Common myeloid progenitor, CD34-positive (primary cell): ENCODE measurements at regions not wholly inside any gene's neighbourhood (a gene's known extent, or its start where the extent isn't known, plus 50 kb on each side); places are given as distances from the start of the nearest gene placed in this dataset.
"Not testable (repeated sequence)": the region's sequence is repeated elsewhere in the genome, so short reads cannot be mapped to it uniquely, and the experiment has no call there.

ENCODE experiments used
- CTCF ChIA-PET: fragments of 350-600 bp; sonication (Branson Sonifier 250); formaldehyde crosslinking; loops from one replicate; lab custom pipeline; 2021; ENCODE audit warnings: antibody characterized with exemption; lab: Charles Lee
- POLR2A ChIA-PET: fragments of 350-600 bp; sonication (Branson Sonifier 250); formaldehyde crosslinking; loops from one replicate; lab custom pipeline; 2021; ENCODE audit warnings: antibody characterized with exemption; lab: Charles Lee
- DNase-seq, 3 donors: peaks; one replicate each; pipeline versions ENCODE4 v3.0.0 to v3.0.0-alpha.2; 2013
- H3K27ac ChIP-seq, 2 experiments: 1 replicate in 1 of 2; 2 replicates in 1 of 2; pipeline ENCODE4 v1.7.0; 2013; ENCODE audit warnings: inconsistent platforms in 2 of 2, low read length in 2 of 2, mild to moderate bottlenecking in 2 of 2, low read depth in 1 of 2, moderate library complexity in 1 of 2; ENCODE audit not compliant: severe bottlenecking in 2 of 2, insufficient read depth in 1 of 2, poor library complexity in 1 of 2
- H3K27me3 ChIP-seq, 5 experiments: replicated peaks in 2 of 5; 1 replicate in 3 of 5; 2 replicates in 2 of 5; pipeline versions ENCODE4 v1.6.1 to v1.7.0; 2013; ENCODE audit warnings: low read length in 4 of 5, mild to moderate bottlenecking in 2 of 5, moderate library complexity in 2 of 5, inconsistent platforms in 1 of 5; ENCODE audit not compliant: insufficient read depth in 5 of 5, control insufficient read depth in 4 of 5
- H3K36me3 ChIP-seq, 4 experiments: 1 replicate in 2 of 4; 2 replicates in 2 of 4; pipeline versions ENCODE4 v1.6.1 to v1.7.0; 2013; ENCODE audit warnings: low read length in 3 of 4, control low read depth in 1 of 4, mild to moderate bottlenecking in 1 of 4; ENCODE audit not compliant: control insufficient read depth in 4 of 4, insufficient read depth in 4 of 4
- H3K4me1 ChIP-seq, 4 experiments: 1 replicate in 3 of 4; 2 replicates in 1 of 4; pipeline versions ENCODE4 v1.6.1 to v1.7.1; 2013; ENCODE audit warnings: low read length in 3 of 4, mild to moderate bottlenecking in 3 of 4, control low read depth in 1 of 4, inconsistent platforms in 1 of 4, moderate library complexity in 1 of 4; ENCODE audit not compliant: control insufficient read depth in 4 of 4, insufficient read depth in 4 of 4; ENCODE audit errors: control extremely low read depth in 1 of 4
- H3K4me3 ChIP-seq, 7 experiments: 1 replicate in 4 of 7; 2 replicates in 3 of 7; pipeline versions ENCODE4 v1.5.1 to v1.7.0; 2013; ENCODE audit warnings: mild to moderate bottlenecking in 7 of 7, low read length in 6 of 7, moderate library complexity in 6 of 7, inconsistent platforms in 2 of 7, low read depth in 2 of 7, control low read depth in 1 of 7; ENCODE audit not compliant: insufficient read depth in 4 of 7, control insufficient read depth in 1 of 7; ENCODE audit errors: extremely low read depth in 1 of 7
- H3K9me3 ChIP-seq, 5 experiments: 1 replicate in 4 of 5; 2 replicates in 1 of 5; pipeline versions ENCODE4 v1.6.1 to v1.7.1; 2013; ENCODE audit warnings: low read length in 4 of 5, mild to moderate bottlenecking in 2 of 5, inconsistent platforms in 1 of 5, low read depth in 1 of 5, moderate library complexity in 1 of 5; ENCODE audit not compliant: control insufficient read depth in 4 of 5, insufficient read depth in 2 of 5; ENCODE audit errors: control extremely low read depth in 1 of 5
- WGBS: methylation state at CpG from one replicate; pipeline ENCODE4 v1.1.5; 2013; ENCODE audit not compliant: insufficient coverage; 5-methylcytosine and 5-hydroxymethylcytosine counted together

DNA sequence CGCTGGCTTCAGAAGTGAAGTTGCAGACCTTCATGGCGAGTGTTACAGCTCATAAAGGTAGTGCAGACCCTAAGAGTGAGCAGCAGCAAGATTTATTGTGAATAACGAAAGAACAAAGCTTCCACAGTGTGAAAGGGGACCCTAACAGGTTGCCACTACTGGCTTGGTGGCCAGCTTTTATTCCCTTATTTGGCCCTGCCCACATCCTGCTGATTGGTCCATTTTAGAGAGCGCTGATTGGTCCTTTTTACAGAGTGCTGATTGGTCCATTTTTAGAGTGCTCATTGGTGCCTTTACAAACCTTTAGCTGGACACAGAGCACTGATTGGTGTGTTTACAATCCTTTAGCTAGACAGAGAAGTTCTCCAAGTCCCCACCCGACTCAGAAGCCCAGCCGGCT lies 298.0 kb upstream of the DLGAP1 start:
- H3K4me1 ChIP-seq, H3K9me3 ChIP-seq, H3K27me3 ChIP-seq, H3K4me3 ChIP-seq, CTCF ChIA-PET, DNase-seq, POLR2A ChIA-PET, H3K27ac ChIP-seq, H3K36me3 ChIP-seq: not testable (repeated sequence)
- WGBS = 85% methylated on average over 6 of the region's 6 CpGs

DNA sequence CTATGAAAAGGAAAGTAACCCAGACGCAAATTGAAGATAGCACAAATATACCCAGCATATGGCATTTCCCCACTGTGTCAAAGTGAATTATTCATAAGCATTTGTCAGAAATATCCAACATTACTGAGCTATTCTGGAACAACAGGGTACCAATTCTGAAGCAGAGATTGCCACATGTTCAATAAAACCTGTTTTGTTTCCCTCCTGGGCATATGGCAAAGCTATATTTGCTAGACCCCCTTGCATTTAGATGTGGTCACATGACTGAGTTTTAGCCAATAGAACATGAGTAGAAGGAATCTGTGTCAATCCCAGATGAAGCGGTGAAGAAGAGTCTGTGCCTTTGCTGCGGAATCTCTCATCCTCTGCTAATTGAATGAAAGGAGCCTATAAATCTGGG lies 296.4 kb upstream of the DLGAP1 start:
- CTCF ChIA-PET = no interaction called here
- no peak for DNase-seq
- H3K9me3 ChIP-seq = no peaks in the 10 kb centered on the region
- no peak overlapping the region for H3K4me3 ChIP-seq
- H3K27ac ChIP-seq = no peak overlapping the region
- no peaks in the 10 kb centered on the region for H3K36me3 ChIP-seq
- no peaks in the 10 kb centered on the region for H3K4me1 ChIP-seq
- no peaks in the 10 kb centered on the region for H3K27me3 ChIP-seq
- 100% methylated on average over 2 of the region's 3 CpGs for WGBS
- POLR2A ChIA-PET = no interaction called here

- no peaks in the 10 kb centered on the region for H3K27me3 ChIP-seq
- no peak for DNase-seq
- peaks cover 0 to under 1% (median 0%) of the 10 kb centered on the region in 5 experiments for H3K9me3 ChIP-seq
- no peaks in the 10 kb centered on the region for H3K36me3 ChIP-seq
- CTCF ChIA-PET = no interaction called here
- WGBS = 82% methylated on average over 3 of the region's 8 CpGs
- no peaks in the 10 kb centered on the region for H3K4me1 ChIP-seq
- POLR2A ChIA-PET = no interaction called here
- no peak overlapping the region for H3K27ac ChIP-seq
- H3K4me3 ChIP-seq = no peak overlapping the region
These were observed 295.6 kb upstream of the DLGAP1 start for GRCh38 chr18:4750393-4751346.

DNA sequence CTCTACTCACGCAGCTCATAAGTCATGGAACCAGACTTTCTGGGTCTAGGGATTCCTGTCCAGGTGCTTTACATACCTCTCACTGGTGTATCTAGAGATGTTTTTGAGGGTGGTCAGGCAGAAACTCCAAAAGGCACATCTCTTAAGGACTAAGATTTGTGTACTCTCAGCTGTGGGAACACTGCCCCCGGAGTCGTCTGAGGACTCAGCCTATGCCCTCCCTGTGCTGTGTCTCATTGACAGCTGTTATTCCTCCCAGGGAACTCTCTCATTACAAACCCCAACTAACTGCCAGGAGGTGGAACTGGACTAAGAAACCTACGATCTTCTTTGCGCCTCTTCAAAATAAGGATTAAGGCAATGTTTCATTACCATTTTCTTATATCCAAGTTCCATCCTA lies 293.9 kb upstream of the DLGAP1 start:
- Histone ChIP-seq H3K4me3 (no peak overlapping the region), H3K36me3 (no peaks in the 10 kb centered on the region), H3K9me3 (peaks cover 0 to 4% (median 0%) of the 10 kb centered on the region in 5 experiments), H3K27me3 (no peaks in the 10 kb centered on the region), H3K27ac (no peak overlapping the region), H3K4me1 (no peaks in the 10 kb centered on the region)
- DNase-seq = no peak
- POLR2A ChIA-PET = no interaction called here
- CTCF ChIA-PET = no interaction called here
- whole genome bisulfite sequencing = 88% methylated on average over 4 of the region's 5 CpGs

GRCh38 chr18:4734903-4735302 lies 279.8 kb upstream of the DLGAP1 start:
- Histone ChIP-seq H3K36me3 (no peaks in the 10 kb centered on the region), H3K27ac (no peak overlapping the region), H3K27me3 (no peaks in the 10 kb centered on the region), H3K9me3 (no peaks in the 10 kb centered on the region), H3K4me3 (no peak overlapping the region), H3K4me1 (no peaks in the 10 kb centered on the region)
- POLR2A ChIA-PET = no interaction called here
- CTCF ChIA-PET = no interaction called here
- DNase-seq = no peak
- 86% methylated on average over 1 of the region's 1 CpG for WGBS

DNA sequence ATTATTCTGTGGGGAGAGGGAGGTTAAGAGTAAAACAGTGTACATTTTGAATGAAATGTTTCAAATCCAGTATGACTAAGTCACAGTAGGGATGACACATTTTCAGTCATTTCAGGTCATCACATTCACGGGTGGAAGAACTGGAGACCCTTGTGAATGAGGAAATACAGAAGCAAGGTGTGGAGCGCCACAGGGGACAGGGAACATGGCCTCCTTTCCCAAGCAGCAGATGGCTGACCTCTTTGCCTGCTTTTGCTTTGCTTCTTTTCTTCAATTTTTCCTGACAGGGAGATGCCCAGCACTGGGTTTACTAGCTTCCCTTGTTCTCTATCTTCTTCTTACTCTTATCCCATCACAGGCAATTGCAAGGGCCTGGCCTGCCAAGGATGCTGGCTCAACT lies 278.9 kb upstream of the DLGAP1 start:
- H3K36me3 ChIP-seq = no peaks in the 10 kb centered on the region
- H3K4me1 ChIP-seq = no peaks in the 10 kb centered on the region
- no peak overlapping the region for H3K27ac ChIP-seq
- H3K4me3 ChIP-seq = no peak overlapping the region
- DNase-seq = no peak
- 83% methylated on average over 2 of the region's 2 CpGs for WGBS
- no peaks in the 10 kb centered on the region for H3K9me3 ChIP-seq
- POLR2A ChIA-PET = no interaction called here
- H3K27me3 ChIP-seq = no peaks in the 10 kb centered on the region
- CTCF ChIA-PET = no interaction called here

- no peak for DNase-seq
- no peaks in the 10 kb centered on the region for H3K9me3 ChIP-seq
- no peaks in the 10 kb centered on the region for H3K27me3 ChIP-seq
- H3K4me3 ChIP-seq = no peak overlapping the region
- H3K36me3 ChIP-seq = no peaks in the 10 kb centered on the region
- H3K27ac ChIP-seq = no peak overlapping the region
- ChIA-PET CTCF (no interaction called here), POLR2A (no interaction called here)
- 100% methylated on average over 1 of the region's 3 CpGs for WGBS
- no peaks in the 10 kb centered on the region for H3K4me1 ChIP-seq
These were observed 266.4 kb upstream of the DLGAP1 start for GRCh38 chr18:4721545-4721944.
